Caco-2 (cell line): ENCODE measurements at regions not wholly inside any gene's neighbourhood (a gene's known extent, or its start where the extent isn't known, plus 50 kb on each side); places are given as distances from the start of the nearest gene placed in this dataset.

Experiments used
- BruUV-seq: library from RNA; stranded (reverse); fragments of 400-500 nt; replicated peaks from 2 replicates; lab custom pipeline; 2021; lab: Mats Ljungman, UMichigan
- CTCF ChIA-PET: fragments of 300-600 bp; sonication (Branson Sonifier 250); formaldehyde crosslinking; loops from one replicate; lab custom pipeline; 2022; ENCODE audit warnings: antibody characterized with exemption; lab: Charles Lee
- POLR2A ChIA-PET: fragments of 300-600 bp; sonication (Branson Sonifier 250); formaldehyde crosslinking; loops from one replicate; lab custom pipeline; 2022; ENCODE audit warnings: antibody characterized with exemption; lab: Charles Lee
- DNase-seq, 2 experiments: peaks; one replicate each; pipeline versions ENCODE4 v3.0.0 to v3.0.0-alpha.2; 2020 to 2022
- H3K27me3 ChIP-seq: replicated peaks from 2 replicates; pipeline ENCODE4 v1.6.0; 2011; ENCODE audit warnings: low read length; ENCODE audit not compliant: control insufficient read depth, insufficient read depth
- H3K36me3 ChIP-seq: 2 replicates; pipeline ENCODE4 v1.5.1; 2011; ENCODE audit warnings: low read length; ENCODE audit not compliant: control insufficient read depth, insufficient read depth
- H3K4me1 ChIP-seq: fragments of 250-450 bp; sonication (Bioruptor Pico); 2 replicates; pipeline ENCODE4 v1.5.1; 2020; ENCODE audit warnings: mild to moderate bottlenecking
- H3K4me3 ChIP-seq: 2 replicates; pipeline ENCODE4 v1.5.1; 2011; ENCODE audit warnings: low read depth, mild to moderate bottlenecking, control low read depth, low read length
- H3K9me3 ChIP-seq: fragments of 250-450 bp; sonication (Bioruptor Pico); 2 replicates; pipeline ENCODE4 v1.5.1; 2020; ENCODE audit warnings: mild to moderate bottlenecking, moderate library complexity
- H3K27ac Mint-ChIP-seq: one replicate; pipeline ENCODE4 v1.8.0; 2022; ENCODE audit warnings: mixed read lengths; ENCODE audit not compliant: unreplicated experiment
- H3K27me3 Mint-ChIP-seq: one replicate; pipeline ENCODE4 v1.8.0; 2022; ENCODE audit warnings: mixed read lengths; ENCODE audit not compliant: insufficient read depth, unreplicated experiment
- H3K36me3 Mint-ChIP-seq: one replicate; pipeline ENCODE4 v1.8.0; 2022; ENCODE audit warnings: mild to moderate bottlenecking, mixed read lengths; ENCODE audit not compliant: insufficient read depth, unreplicated experiment
- H3K4me1 Mint-ChIP-seq: one replicate; pipeline ENCODE4 v1.8.0; 2022; ENCODE audit warnings: low read depth, mixed read lengths; ENCODE audit not compliant: unreplicated experiment
- H3K4me3 Mint-ChIP-seq: one replicate; pipeline ENCODE4 v1.8.0; 2022; ENCODE audit warnings: mild to moderate bottlenecking, moderate library complexity, mixed read lengths; ENCODE audit not compliant: unreplicated experiment
- H3K9me3 Mint-ChIP-seq: one replicate; pipeline ENCODE4 v1.8.0; 2022; ENCODE audit warnings: mixed read lengths; ENCODE audit not compliant: unreplicated experiment
- CTCF ChIP-seq, 2 experiments: fragments of 200-600 bp in 1 of 2; IDR thresholded peaks; 1 replicate in 1 of 2; 2 replicates in 1 of 2; pipeline versions ENCODE4 v1.5.1 to v1.8.0; 2011 to 2022; ENCODE audit warnings: antibody characterized with exemption in 1 of 2, control low read depth in 1 of 2, inconsistent platforms in 1 of 2, low read depth in 1 of 2, low read length in 1 of 2, mild to moderate bottlenecking in 1 of 2, moderate library complexity in 1 of 2; ENCODE audit not compliant: insufficient read depth in 1 of 2, severe bottlenecking in 1 of 2, unreplicated experiment in 1 of 2
- intact Hi-C: fragments of 100-400 bp; cut with micrococcal nuclease; formaldehyde crosslinking; loops from one replicate; pipeline ENCODE4 v1.10.0; 2022; ENCODE audit not compliant: unreplicated experiment

DNA sequence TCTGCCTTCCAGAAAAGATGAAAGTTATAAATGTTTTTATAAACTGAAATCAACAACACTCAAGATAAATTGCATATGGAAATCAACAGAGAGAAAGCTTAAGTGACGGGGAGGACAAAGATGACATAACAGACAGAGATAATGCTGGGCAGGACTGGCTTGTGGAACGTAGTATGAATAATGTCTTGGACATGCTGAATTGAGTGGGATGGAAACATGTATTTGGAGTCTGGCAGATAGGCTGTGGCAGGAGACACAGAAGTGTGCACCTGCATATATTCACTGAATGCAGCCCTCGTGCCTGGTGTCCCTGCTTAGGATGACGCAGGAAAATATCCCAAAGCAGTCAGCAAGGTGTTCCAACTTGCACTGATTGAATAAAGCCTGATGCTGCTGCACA is 318.2 kb downstream of the CBLN2 start:
- Mint-ChIP-seq H3K4me1 (no peaks in the 10 kb centered on the region), H3K4me3 (no peak overlapping the region), H3K36me3 (no peaks in the 10 kb centered on the region), H3K9me3 (no peaks in the 10 kb centered on the region), H3K27ac (no peak overlapping the region), H3K27me3 (no peaks in the 10 kb centered on the region)
- intact Hi-C loops, result no loop called here
- Histone ChIP-seq H3K4me1 (no peaks in the 10 kb centered on the region), H3K4me3 (no peak overlapping the region), H3K27me3 (no peaks in the 10 kb centered on the region), H3K9me3 (no peaks in the 10 kb centered on the region), H3K36me3 (no peaks in the 10 kb centered on the region)
- POLR2A ChIA-PET, result no interaction called here
- no TSS peak for BruUV-seq
- DNase-seq, result no peak
- CTCF ChIA-PET, result no interaction called here
- no peak for TF ChIP-seq CTCF (IDR thresholded peaks at IDR 0.05; ENCODE audit: insufficient read depth in 1 of 2, low read depth in 1 of 2, low read length in 1 of 2, severe bottlenecking in 1 of 2, unreplicated experiment in 1 of 2)

- no peak overlapping the region for H3K27ac Mint-ChIP-seq
- Histone ChIP-seq H3K9me3 (no peaks in the 10 kb centered on the region), H3K36me3 (no peaks in the 10 kb centered on the region), H3K4me3 (no peak overlapping the region), H3K4me1 (no peaks in the 10 kb centered on the region), H3K27me3 (no peaks in the 10 kb centered on the region)
- no TSS peak for BruUV-seq
- no peaks in the 10 kb centered on the region for H3K4me1 Mint-ChIP-seq
- H3K9me3 Mint-ChIP-seq, result no peaks in the 10 kb centered on the region
- H3K4me3 Mint-ChIP-seq, result no peak overlapping the region
- DNase-seq, result no peak
- no peak for TF ChIP-seq CTCF (IDR thresholded peaks at IDR 0.05; ENCODE audit: insufficient read depth in 1 of 2, low read depth in 1 of 2, low read length in 1 of 2, severe bottlenecking in 1 of 2, unreplicated experiment in 1 of 2)
- POLR2A ChIA-PET, result no interaction called here
- no peaks in the 10 kb centered on the region for H3K27me3 Mint-ChIP-seq
- intact Hi-C loops, result no loop called here
- no peaks in the 10 kb centered on the region for H3K36me3 Mint-ChIP-seq
- CTCF ChIA-PET, result no interaction called here
These were observed 320.4 kb downstream of the CBLN2 start for GRCh38 chr18:72223733-72224132.

GRCh38 chr18:72208920-72209676 is 335.0 kb downstream of the CBLN2 start:
- TF ChIP-seq CTCF (IDR thresholded peaks at IDR 0.05; ENCODE audit: insufficient read depth in 1 of 2, low read depth in 1 of 2, low read length in 1 of 2, severe bottlenecking in 1 of 2, unreplicated experiment in 1 of 2), result no peak
- no peaks in the 10 kb centered on the region for H3K36me3 Mint-ChIP-seq
- Histone ChIP-seq H3K4me3 (no peak overlapping the region), H3K36me3 (no peaks in the 10 kb centered on the region), H3K9me3 (no peaks in the 10 kb centered on the region), H3K27me3 (no peaks in the 10 kb centered on the region), H3K4me1 (no peaks in the 10 kb centered on the region)
- H3K4me3 Mint-ChIP-seq, result no peak overlapping the region
- intact Hi-C loops, result no loop called here
- BruUV-seq, result no TSS peak
- no peaks in the 10 kb centered on the region for H3K27me3 Mint-ChIP-seq
- CTCF ChIA-PET, result no interaction called here
- POLR2A ChIA-PET, result no interaction called here
- DNase-seq, result no peak
- peaks cover 6% of the 10 kb centered on the region for H3K9me3 Mint-ChIP-seq
- H3K4me1 Mint-ChIP-seq, result no peaks in the 10 kb centered on the region
- no peak overlapping the region for H3K27ac Mint-ChIP-seq
